PC-3 (cell line): ENCODE measurements at regions not wholly inside any gene's neighbourhood (a gene's known extent, or its start where the extent isn't known, plus 50 kb on each side); places are given as distances from the start of the nearest gene placed in this dataset.
A peak's percentile ranks its signal among the peaks of the same experiment; 100 is the strongest.

Source experiments
- ATAC-seq: fragments of 200-7000 bp; cut with Tn5 transposase; 2 replicates; pipeline ENCODE4 v1.9.1; 2020; ENCODE audit warnings: mild to moderate bottlenecking, moderate library complexity
- BruUV-seq: library from RNA; stranded (reverse); fragments of 400-500 nt; replicated peaks from 2 replicates; lab custom pipeline; 2021; lab: Mats Ljungman, UMichigan
- CTCF ChIA-PET: fragments of 300-600 bp; sonication (Branson Sonifier 250); formaldehyde crosslinking; loops from one replicate; lab custom pipeline; 2022; ENCODE audit warnings: antibody characterized with exemption; lab: Charles Lee
- POLR2A ChIA-PET: fragments of 300-600 bp; sonication (Branson Sonifier 250); formaldehyde crosslinking; loops from one replicate; lab custom pipeline; 2022; ENCODE audit warnings: antibody characterized with exemption; ENCODE audit not compliant: unreplicated experiment; lab: Charles Lee
- DNase-seq: peaks from one replicate; pipeline ENCODE4 v3.0.0-alpha.2; 2015
- H2AFZ ChIP-seq: fragments of 300-600 bp; sonication (generic); 2 replicates; pipeline ENCODE4 v1.6.0; 2016; ENCODE audit warnings: antibody characterized with exemption, low read length
- H3F3A ChIP-seq: fragments of 300-600 bp; sonication (generic); one replicate; pipeline ENCODE4 v1.6.0; 2017; ENCODE audit warnings: antibody characterized with exemption, low read length, control low read depth, mild to moderate bottlenecking; ENCODE audit not compliant: unreplicated experiment
- H3K27ac ChIP-seq: fragments of 300-600 bp; sonication (generic); 2 replicates; pipeline ENCODE4 v1.5.1; 2016; ENCODE audit warnings: mild to moderate bottlenecking, low read length
- H3K27me3 ChIP-seq: fragments of 300-600 bp; sonication (generic); 2 replicates; pipeline ENCODE4 v1.6.1; 2016; ENCODE audit warnings: low read length, mixed read lengths
- H3K36me3 ChIP-seq: fragments of 300-600 bp; sonication (generic); 2 replicates; pipeline ENCODE4 v1.6.1; 2016; ENCODE audit warnings: low read depth, mixed run types, low read length, mixed read lengths
- H3K4me1 ChIP-seq: fragments of 300-600 bp; sonication (generic); 2 replicates; pipeline ENCODE4 v1.5.1; 2016; ENCODE audit warnings: low read length; ENCODE audit not compliant: insufficient read depth
- H3K4me2 ChIP-seq: fragments of 300-600 bp; sonication (generic); 2 replicates; pipeline ENCODE4 v1.6.0; 2016; ENCODE audit warnings: low read length
- H3K4me3 ChIP-seq: fragments of 300-600 bp; sonication (generic); 2 replicates; pipeline ENCODE4 v1.5.1; 2016; ENCODE audit warnings: mild to moderate bottlenecking, low read length, mixed read lengths
- H3K79me2 ChIP-seq: fragments of 300-600 bp; sonication (generic); 2 replicates; pipeline ENCODE4 v1.6.1; 2017; ENCODE audit warnings: low read length, mixed read lengths
- H3K9ac ChIP-seq: fragments of 300-600 bp; sonication (generic); 2 replicates; pipeline ENCODE4 v1.6.0; 2016; ENCODE audit warnings: mild to moderate bottlenecking, low read length
- H3K9me2 ChIP-seq: fragments of 300-600 bp; sonication (generic); replicated peaks from 2 replicates; pipeline ENCODE4 v1.6.1; 2016; ENCODE audit warnings: mixed run types, low read length, mixed read lengths
- H3K9me3 ChIP-seq: fragments of 300-600 bp; sonication (generic); 2 replicates; pipeline ENCODE4 v1.6.1; 2016; ENCODE audit warnings: low read length, mixed read lengths
- H4K20me1 ChIP-seq: fragments of 300-600 bp; sonication (generic); 2 replicates; pipeline ENCODE4 v1.6.1; 2016; ENCODE audit warnings: low read length, mixed read lengths
- CTCF ChIP-seq: fragments of 300-600 bp; sonication (generic); conservative IDR thresholded peaks from 2 replicates; pipeline ENCODE4 v1.5.1; 2017; ENCODE audit warnings: antibody characterized with exemption, low read depth, mild to moderate bottlenecking, low read length
- EZH2 ChIP-seq: fragments of 300-600 bp; sonication (generic); IDR thresholded peaks from one replicate; pipeline ENCODE4 v1.6.1; 2017; ENCODE audit warnings: antibody characterized with exemption, mild to moderate bottlenecking, low read length; ENCODE audit not compliant: unreplicated experiment
- EZH2phosphoT487 ChIP-seq: fragments of 300-600 bp; sonication (generic); IDR thresholded peaks from 2 replicates; pipeline ENCODE4 v1.6.1; 2018; ENCODE audit warnings: mild to moderate bottlenecking, antibody characterized with exemption, low read length, borderline replicate concordance
- intact Hi-C: fragments of 100-400 bp; cut with micrococcal nuclease; formaldehyde crosslinking; loops from 2 replicates; pipeline ENCODE4 v1.9.0; 2023

- ChIA-PET POLR2A (no interaction called here), CTCF (no interaction called here)
- Histone ChIP-seq H3K4me3 (no peak overlapping the region), H4K20me1 (no peaks in the 10 kb centered on the region), H3K9ac (no peak overlapping the region), H3K9me3 (no peaks in the 10 kb centered on the region), H2AFZ (no peak overlapping the region), H3F3A (no peaks in the 10 kb centered on the region), H3K4me1 (peaks cover 3% of the 10 kb centered on the region; the same call in 1 of the 2 replicates), H3K9me2 (no peaks in the 10 kb centered on the region), H3K79me2 (no peaks in the 10 kb centered on the region), H3K4me2 (peak overlapping the region; percentile 24; the same call in 1 of the 2 replicates), H3K36me3 (no peaks in the 10 kb centered on the region), H3K27me3 (no peaks in the 10 kb centered on the region), H3K27ac (no peak overlapping the region)
- BruUV-seq, result no TSS peak
- ATAC-seq, result no peak
- no peak for DNase-seq
- TF ChIP-seq EZH2 (no peak), CTCF (no peak), EZH2phosphoT487 (no peak)
- intact Hi-C loops, result loop anchor here (5.0 kb wide), 1 partner anchor 47 kb away; no protein-coding TSS in a partner anchor
These were observed 116.1 kb downstream of the GPR37 start for GRCh38 chr7:124649397-124650014.

- BruUV-seq, result no TSS peak
- Histone ChIP-seq H4K20me1 (no peaks in the 10 kb centered on the region), H3K79me2 (no peaks in the 10 kb centered on the region), H3K36me3 (no peaks in the 10 kb centered on the region), H2AFZ (no peak overlapping the region), H3K4me3 (no peak overlapping the region), H3K4me1 (peaks cover 10% of the 10 kb centered on the region; the same call in 1 of the 2 replicates), H3K4me2 (no peak overlapping the region), H3K9ac (no peak overlapping the region), H3K9me3 (no peaks in the 10 kb centered on the region), H3K27ac (no peak overlapping the region), H3F3A (no peaks in the 10 kb centered on the region), H3K9me2 (no peaks in the 10 kb centered on the region), H3K27me3 (no peaks in the 10 kb centered on the region)
- CTCF ChIA-PET, result no interaction called here
- TF ChIP-seq EZH2 (no peak), CTCF (no peak), EZH2phosphoT487 (no peak)
- DNase-seq (no peak), ATAC-seq (no peak)
- POLR2A ChIA-PET, result no interaction called here
- intact Hi-C loops, result loop anchor here (5.0 kb wide), 1 partner anchor 45 kb away; no protein-coding TSS in a partner anchor
These were observed 117.8 kb downstream of the GPR37 start for GRCh38 chr7:124647630-124648306.

- BruUV-seq, result no TSS peak
- H3K9ac ChIP-seq, result no peak overlapping the region
- H3F3A ChIP-seq, result no peaks in the 10 kb centered on the region
- no peaks in the 10 kb centered on the region for H3K9me2 ChIP-seq
- intact Hi-C loops, result loop anchor here (5.0 kb wide), 1 partner anchor 43 kb away; no protein-coding TSS in a partner anchor
- H2AFZ ChIP-seq, result no peak overlapping the region
- no peaks in the 10 kb centered on the region for H3K36me3 ChIP-seq
- no peak overlapping the region for H3K4me3 ChIP-seq
- H3K79me2 ChIP-seq, result no peaks in the 10 kb centered on the region
- ATAC-seq (no peak), DNase-seq (no peak)
- ChIA-PET CTCF (no interaction called here), POLR2A (no interaction called here)
- no peaks in the 10 kb centered on the region for H3K27me3 ChIP-seq
- H3K4me2 ChIP-seq, result no peak overlapping the region
- no peaks in the 10 kb centered on the region for H3K9me3 ChIP-seq
- H3K27ac ChIP-seq, result no peak overlapping the region
- H3K4me1 ChIP-seq, result peaks cover 7% of the 10 kb centered on the region; the same call in 1 of the 2 replicates
- H4K20me1 ChIP-seq, result no peaks in the 10 kb centered on the region
- no peak for TF ChIP-seq EZH2
- no peak for TF ChIP-seq CTCF
- TF ChIP-seq EZH2phosphoT487, result no peak
These were observed 119.9 kb downstream of the GPR37 start for GRCh38 chr7:124645704-124646103.
